ENCODE measurements at regions not wholly inside any gene's neighbourhood (a gene's known extent, or its start where the extent isn't known, plus 50 kb on each side); places are given as distances from the start of the nearest gene placed in this dataset.

GRCh38 chrX:134712272-134712671, 54.0 kb upstream of the PLAC1 start:
- no peak overlapping the region for H3K27ac Mint-ChIP-seq

GRCh38 chrX:134711135-134711921, 53.1 kb upstream of the PLAC1 start:
- DNase-seq (no peak), ATAC-seq (ENCODE audit: low read depth in 2 of 2) (no peak)
- H3K36me3 Mint-ChIP-seq: no peaks in the 10 kb centered on the region
- H3K27me3 Mint-ChIP-seq: peaks cover 0 to 10% (median 0%) of the 10 kb centered on the region in 3 donors
- H3K4me1 Mint-ChIP-seq: no peaks in the 10 kb centered on the region
- peaks cover 0 to 2% (median 0%) of the 10 kb centered on the region in 7 donors for H3K9me3 Mint-ChIP-seq
- H3K4me3 Mint-ChIP-seq: no peak overlapping the region
- no peak overlapping the region for H3K27ac Mint-ChIP-seq

More at GRCh38 chrX:134712272-134712671, 54.0 kb upstream of the PLAC1 start:
- DNase-seq (no peak), ATAC-seq (ENCODE audit: low read depth in 2 of 2) (no peak)
- Mint-ChIP-seq H3K27me3 (peaks cover 0 to 10% (median 0%) of the 10 kb centered on the region in 3 donors), H3K36me3 (no peaks in the 10 kb centered on the region), H3K4me1 (no peaks in the 10 kb centered on the region), H3K9me3 (peaks cover 0 to 2% (median 0%) of the 10 kb centered on the region in 7 donors), H3K4me3 (no peak overlapping the region)

Measured in naive B cell (primary cell).